NCI-H748 treated with DMSO at 0.1 percent for 48 hours (cell line): ENCODE measurements at regions not wholly inside any gene's neighbourhood (a gene's known extent, or its start where the extent isn't known, plus 50 kb on each side); places are given as distances from the start of the nearest gene placed in this dataset.
A peak's percentile ranks its signal among the peaks of the same experiment; 100 is the strongest.

Experiments
- DNase-seq: peaks from one replicate; lab custom pipeline; 2025; lab: John Stamatoyannopoulos, UW

GRCh38 chr2:45141883-45142866 is 132.9 kb upstream of the SIX2 start:
- no peak for DNase-seq

DNA sequence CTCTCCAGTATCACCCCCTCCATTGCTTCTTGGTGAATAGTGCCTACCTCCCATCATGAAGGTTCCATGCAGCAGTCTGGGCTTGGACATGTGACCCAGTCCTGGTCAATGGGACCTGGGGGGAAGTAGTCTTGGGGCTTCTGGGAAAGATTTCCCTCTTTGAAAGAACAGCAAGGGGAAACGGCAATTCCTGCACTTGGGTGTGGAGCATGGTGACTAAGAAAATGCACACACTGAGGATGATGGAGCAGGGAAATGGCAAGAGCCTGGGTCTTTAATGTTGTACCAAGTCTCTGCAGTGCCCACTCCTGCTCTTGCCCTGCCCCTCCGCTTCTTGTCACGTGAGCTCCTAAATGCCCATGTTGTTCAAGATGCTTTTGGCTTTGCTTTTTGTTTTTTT is 131.4 kb upstream of the SIX2 start:
- DNase-seq, result no peak

DNA sequence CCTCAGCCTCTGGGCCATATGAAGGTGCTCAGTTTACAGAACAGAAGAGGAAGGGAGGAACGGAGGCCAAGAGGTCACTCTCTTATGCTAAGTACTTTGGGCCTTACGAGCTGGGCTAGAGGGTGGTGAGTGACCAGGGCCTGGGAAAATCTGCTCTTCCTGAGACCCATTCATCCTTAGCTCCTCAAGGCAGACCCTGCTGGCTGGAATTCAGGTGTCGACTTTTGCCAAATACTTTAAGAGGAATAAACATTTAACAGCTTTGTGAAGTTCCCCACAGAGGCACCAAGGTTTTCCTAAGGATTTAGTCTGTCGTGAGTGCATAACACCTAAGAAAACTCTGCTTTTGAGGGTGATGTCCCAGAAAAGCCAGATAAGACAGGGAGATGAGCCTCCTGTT is 129.7 kb upstream of the SIX2 start:
- DNase-seq, result no peak

DNA sequence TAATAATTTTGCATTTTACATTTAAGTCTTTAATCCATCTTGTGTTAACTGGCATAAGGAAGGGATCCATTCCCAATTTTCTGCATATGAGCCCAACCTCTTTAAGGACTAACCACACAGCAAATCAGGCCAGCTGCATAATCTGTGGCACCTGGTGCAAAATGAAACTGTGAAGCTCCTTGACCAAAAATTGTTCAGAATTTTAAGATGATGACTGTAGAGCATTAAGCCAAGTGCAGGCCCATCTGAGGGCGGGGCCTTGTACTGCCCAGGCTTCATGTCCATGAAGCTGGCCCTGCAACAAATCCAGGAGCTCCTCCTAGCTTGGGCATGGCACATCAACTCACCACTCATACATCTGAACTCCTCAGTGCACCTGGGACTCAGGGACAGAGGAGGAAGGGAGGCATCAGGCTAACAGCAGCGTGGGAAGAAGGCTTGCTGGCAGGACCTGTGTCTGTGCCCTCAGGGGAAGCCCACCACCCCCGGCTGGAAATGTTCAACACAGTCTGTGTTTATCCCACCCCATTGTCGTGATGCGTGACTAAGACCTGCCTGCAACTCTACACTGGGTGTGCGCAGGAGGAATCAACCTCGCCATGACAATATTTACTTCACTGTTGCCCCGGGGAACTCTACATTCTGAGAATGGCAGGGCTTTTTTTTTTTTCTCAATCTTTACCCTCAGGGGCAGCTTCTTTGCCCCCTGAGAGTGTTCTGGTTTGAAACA is 128.9 kb upstream of the SIX2 start:
- no peak for DNase-seq

DNA sequence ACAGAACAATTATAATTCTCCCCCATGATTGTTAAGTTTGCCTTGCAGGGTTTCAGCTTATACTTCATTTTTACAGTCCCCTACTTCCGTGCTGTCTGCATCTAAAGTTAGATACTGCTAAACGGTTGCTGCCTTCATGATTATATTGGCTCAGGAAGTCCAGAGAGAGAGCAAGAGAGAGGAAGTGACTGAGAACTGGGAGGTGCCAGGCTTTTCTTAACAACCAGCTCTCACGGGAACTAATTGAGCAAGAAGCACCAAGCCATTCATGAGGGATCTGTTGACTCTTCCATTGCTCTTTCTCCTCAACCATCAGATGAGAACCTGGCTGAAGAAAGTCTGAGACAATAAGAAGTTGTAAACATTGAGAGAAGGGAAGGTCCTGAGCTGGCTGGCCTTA is 125.5 kb upstream of the SIX2 start:
- peak; percentile 1 for DNase-seq

GRCh38 chr2:45134014-45134413 is 124.8 kb upstream of the SIX2 start:
- peak; percentile 3 for DNase-seq

DNA sequence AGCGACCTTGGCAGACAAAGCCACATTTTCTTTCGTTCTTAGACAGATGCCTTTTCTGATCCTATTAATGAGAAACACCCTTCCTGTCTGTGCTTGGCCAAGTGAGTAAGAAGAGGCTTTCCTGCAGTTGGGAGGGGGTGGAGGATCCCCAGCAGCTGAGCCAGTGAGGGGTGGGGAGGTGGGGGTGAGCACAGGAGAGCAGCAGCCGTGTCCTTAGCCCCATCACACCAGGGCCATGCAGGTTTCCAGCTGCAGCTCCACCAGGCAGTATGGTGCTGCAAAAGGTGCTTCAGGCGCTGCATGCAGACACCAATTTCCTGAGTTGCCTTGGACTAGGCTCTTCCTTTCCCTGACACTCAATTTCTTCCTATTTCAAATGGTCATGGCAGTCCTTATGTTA is 123.3 kb upstream of the SIX2 start:
- no peak for DNase-seq

DNA sequence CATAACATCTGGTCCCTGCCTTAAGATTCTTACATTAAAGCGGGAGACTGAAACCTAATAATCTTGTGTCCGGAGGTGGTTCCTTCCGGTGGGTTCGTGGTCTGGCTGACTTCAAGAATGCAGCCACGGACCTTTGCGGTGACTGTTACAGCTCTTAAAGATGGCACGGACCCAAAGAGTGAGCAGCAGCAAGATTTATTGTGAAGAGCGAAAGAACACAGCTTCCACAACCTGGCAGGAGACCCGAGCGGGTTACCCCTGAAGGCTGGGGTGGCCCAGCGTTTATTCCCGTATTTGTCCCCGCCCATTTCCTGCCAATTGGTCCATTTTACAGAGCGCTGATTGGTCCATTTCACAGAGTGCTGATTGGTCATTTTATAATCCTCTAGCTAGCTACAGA is 122.3 kb upstream of the SIX2 start:
- DNase-seq, result no peak

- no peak for DNase-seq
Observed at GRCh38 chr2:45130736-45131135, 121.5 kb upstream of the SIX2 start.

- DNase-seq, result no peak
Observed at GRCh38 chr2:45128580-45128997, 119.3 kb upstream of the SIX2 start.

DNA sequence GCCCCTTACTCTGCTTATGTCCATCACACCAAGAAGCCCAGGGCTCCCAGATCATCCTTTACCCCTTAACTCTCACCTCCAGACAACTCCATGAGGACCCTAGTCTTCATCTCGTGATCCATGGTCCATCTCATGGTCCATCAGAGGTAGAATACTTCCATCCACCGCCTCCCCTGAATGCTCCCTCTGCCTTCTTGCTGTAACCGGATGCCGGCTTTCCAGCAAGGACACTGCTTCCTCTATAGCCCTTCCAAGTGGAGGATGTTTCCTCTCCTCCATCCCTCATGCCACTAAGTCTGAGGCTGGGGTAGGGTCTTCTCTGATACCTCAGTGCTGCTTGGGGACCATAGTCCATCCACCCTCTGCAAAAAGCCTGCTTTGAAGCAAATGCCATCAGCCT is 118.6 kb upstream of the SIX2 start:
- no peak for DNase-seq

DNA sequence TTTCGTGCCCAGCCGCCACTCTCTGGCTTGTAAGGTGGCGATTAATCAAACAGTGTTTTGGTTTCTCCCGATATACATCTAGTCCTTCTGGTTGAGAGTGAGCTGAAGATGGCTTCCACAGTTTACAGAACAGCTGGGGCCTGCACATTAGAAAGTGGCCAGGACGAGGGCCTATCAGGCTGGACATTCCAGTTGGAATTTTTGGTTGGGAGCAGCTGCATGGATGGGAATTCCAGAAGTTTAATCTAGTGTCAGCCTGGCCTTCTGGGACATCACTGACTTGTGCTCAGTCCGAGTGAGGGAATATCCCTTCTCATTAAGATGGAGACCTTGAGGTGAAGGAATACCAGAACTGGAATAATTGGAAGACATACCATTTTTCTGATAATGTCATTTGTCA is 118.1 kb upstream of the SIX2 start:
- DNase-seq, result no peak

DNA sequence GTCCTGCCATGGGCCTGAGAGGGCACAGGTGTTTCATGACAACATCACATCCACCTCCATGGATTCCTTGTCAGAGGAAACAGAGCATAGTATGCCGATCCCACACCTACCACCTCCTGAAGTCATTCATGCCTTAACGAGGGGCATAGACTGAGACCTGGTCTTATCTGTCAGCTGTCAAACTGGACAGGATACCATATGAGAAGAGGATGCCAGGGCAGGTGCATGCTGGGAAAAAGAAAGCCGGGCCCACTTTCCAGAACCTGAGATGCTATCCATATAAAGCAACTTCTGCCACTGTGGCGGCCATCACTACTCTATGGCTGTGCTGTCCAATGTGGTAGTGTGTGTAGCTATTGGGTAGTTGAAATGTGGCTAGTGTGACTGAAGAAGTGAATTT is 116.0 kb upstream of the SIX2 start:
- DNase-seq, result no peak

- DNase-seq, result no peak
Observed at GRCh38 chr2:45124456-45124855, 115.2 kb upstream of the SIX2 start.

GRCh38 chr2:45123521-45124191 is 114.4 kb upstream of the SIX2 start:
- no peak for DNase-seq

DNA sequence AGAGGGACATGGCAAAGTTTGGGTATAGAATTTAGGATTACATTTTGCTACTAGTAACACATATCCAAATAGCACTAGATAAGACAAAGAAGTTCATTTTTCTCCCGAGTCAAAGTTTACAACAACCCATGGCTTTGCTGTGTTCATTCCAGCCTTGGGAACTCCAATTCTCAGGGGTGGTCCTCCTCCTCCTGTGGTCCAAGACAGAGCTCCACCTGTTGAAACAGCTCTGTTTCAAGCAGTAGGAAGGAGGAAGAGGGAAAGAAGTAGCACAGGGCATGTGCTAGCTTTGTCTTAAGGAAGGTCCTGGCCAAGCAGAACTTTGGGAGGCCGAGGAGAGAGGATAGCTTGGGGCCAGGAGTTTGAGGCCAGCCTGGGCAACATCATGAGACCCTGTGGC is 113.8 kb upstream of the SIX2 start:
- DNase-seq, result no peak

DNA sequence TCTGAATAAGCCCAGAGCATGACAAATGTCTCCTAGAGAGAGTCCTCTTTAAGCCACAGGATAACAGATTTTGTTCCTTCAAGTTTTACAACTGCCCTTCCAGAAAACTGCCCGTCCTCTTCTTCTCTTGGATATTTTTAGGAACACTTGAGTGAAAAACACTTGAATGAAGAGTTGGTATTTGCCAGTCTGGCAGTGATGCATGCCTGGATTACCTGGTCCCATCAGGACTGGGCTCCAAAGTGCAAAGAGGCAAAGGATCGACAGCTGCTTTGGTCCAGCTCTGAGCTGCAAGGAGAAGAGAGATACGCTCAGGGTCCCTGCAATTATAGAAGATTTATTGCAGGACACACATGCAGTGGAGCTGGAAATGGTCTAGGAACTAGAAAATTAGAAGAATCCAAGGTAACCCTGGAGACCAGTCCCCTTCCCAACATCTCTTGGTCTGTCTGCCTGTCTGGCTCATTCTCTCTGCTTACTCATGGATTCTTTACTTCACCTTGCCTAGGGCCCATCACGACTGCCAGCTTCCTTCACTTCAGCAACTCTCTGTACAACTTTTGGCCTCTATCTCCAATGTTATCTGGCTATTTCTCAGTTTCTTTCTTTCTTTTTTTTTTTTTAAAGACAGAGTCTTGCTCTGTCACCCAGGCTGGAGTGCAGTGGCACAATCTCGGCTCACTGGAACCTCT is 112.1 kb upstream of the SIX2 start:
- DNase-seq, result no peak

- no peak for DNase-seq
Observed at GRCh38 chr2:45120546-45120945, 111.3 kb upstream of the SIX2 start.

DNA sequence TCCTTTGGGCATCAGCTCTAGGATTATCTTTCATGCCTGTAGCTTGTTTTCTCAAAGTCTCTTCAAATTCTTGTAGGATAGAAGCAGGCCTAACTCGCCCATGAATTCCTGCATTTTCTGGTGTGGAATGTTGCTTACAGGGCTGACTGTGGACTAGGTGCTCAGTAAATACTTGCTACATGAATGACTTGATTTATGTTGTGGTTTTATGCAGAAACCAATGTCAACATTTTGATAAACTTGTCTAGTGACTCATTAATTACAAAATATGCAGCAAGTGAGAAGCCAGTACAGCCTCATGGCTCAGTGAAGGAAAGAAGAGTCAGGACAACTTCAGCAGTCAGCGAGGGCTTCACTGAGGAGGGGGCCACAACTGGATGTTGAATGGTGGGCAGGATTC is 110.6 kb upstream of the SIX2 start:
- DNase-seq, result no peak

GRCh38 chr2:45119038-45119437 is 109.8 kb upstream of the SIX2 start:
- DNase-seq, result no peak

DNA sequence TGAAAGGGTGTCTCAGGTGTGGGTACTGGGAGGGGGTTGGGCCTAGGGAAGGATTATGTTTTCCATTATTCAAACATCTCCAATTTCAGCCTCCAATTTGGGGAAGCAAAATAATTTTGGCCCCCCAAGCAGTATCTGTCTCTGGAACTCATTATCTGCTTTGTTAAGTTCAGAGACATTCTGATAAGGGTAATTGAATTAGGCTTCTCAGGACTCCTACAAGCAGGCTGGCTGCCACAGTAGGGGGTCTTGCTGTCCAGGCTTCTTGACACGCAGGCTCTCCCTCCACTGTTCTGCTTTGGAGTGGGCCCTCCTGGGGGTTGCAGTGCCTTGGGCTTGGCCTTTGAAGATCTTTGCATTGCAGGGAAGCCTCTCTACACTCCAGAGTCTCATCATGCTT is 108.1 kb upstream of the SIX2 start:
- DNase-seq, result no peak

DNA sequence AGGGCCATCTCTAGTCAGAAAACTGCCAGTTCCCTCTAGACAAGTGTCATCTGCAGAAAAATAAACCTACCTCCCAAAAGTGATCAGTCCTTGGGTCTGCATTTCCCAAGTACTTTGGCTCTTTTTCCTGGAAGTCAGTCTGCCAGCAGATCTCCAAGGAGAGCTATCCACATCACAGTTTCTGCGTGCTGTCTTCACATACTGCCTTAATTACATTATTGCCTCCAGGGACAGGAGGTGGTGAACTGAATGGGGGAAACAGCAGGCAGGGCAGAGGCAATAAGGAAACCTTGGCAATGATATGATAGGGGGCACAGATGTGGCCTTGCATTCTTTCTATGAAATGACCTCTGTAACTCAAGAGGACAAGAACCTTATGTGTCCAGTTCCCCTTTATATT is 105.9 kb upstream of the SIX2 start:
- no peak for DNase-seq
